Mammary epithelial cell (primary cell): ENCODE measurements at regions not wholly inside any gene's neighbourhood (a gene's known extent, or its start where the extent isn't known, plus 50 kb on each side); places are given as distances from the start of the nearest gene placed in this dataset.

ENCODE experiments used
- EZH2 ChIP-seq: IDR thresholded peaks from 2 replicates; pipeline ENCODE4 v1.6.1; 2012; ENCODE audit warnings: low read length, inconsistent platforms, borderline replicate concordance
- TF ChIP-seq, protein P1 (sequence below), 2 donors: IDR thresholded peaks in 1 of 2; conservative IDR thresholded peaks in 1 of 2; 2 replicates each; pipeline ENCODE4 v1.5.1; 2011 to 2012; ENCODE audit warnings: inconsistent platforms in 2 of 2, low read length in 2 of 2, mild to moderate bottlenecking in 2 of 2, control low read depth in 1 of 2, low read depth in 1 of 2; ENCODE audit not compliant: insufficient read depth in 1 of 2; ENCODE audit errors: extremely low read depth in 1 of 2

DNA sequence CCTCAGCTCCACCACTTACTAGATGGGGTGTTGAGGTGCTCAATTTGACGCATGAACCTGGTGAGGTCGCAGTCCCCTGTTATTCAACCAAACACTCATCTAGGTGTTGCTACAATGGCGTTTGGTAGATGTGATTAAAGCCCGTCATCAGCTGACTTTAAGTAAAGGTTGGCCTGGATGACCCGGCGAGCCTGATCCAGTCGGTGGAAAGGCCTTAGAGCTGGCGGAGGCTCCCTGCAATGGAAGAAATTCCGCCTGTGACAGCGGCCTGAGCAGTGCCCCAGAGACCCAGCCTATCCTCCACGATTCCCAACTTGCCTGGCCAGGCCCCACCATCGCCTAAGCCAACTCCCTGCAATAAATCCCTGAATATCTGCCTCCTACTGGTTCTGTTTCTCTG is 171.4 kb downstream of the BMP7 start:
- TF ChIP-seq, protein P1, sequence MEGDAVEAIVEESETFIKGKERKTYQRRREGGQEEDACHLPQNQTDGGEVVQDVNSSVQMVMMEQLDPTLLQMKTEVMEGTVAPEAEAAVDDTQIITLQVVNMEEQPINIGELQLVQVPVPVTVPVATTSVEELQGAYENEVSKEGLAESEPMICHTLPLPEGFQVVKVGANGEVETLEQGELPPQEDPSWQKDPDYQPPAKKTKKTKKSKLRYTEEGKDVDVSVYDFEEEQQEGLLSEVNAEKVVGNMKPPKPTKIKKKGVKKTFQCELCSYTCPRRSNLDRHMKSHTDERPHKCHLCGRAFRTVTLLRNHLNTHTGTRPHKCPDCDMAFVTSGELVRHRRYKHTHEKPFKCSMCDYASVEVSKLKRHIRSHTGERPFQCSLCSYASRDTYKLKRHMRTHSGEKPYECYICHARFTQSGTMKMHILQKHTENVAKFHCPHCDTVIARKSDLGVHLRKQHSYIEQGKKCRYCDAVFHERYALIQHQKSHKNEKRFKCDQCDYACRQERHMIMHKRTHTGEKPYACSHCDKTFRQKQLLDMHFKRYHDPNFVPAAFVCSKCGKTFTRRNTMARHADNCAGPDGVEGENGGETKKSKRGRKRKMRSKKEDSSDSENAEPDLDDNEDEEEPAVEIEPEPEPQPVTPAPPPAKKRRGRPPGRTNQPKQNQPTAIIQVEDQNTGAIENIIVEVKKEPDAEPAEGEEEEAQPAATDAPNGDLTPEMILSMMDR (conservative IDR thresholded peaks at IDR 0.05 in 1 of 2, IDR thresholded peaks at IDR 0.05 in 1 of 2; ENCODE audit: extremely low read depth in 1 of 2, insufficient read depth in 1 of 2, low read depth in 1 of 2, low read length in 2 of 2), result no peak
- TF ChIP-seq EZH2, result no peak
